A549 (cell line): ENCODE measurements at regions not wholly inside any gene's neighbourhood (a gene's known extent, or its start where the extent isn't known, plus 50 kb on each side); places are given as distances from the start of the nearest gene placed in this dataset.

Experiments
- ATAC-seq, 2 experiments: fragments of 200-7000 bp in 1 of 2; fragments of >200 bp in 1 of 2; cut with Nextera tagmentation in 1 of 2; cut with Tn5 transposase in 1 of 2; 3 replicates each; pipeline versions ENCODE4 v1.8.0 to v1.9.1; 2018 to 2020; ENCODE audit warnings: mild to moderate bottlenecking in 1 of 2, moderate library complexity in 1 of 2
- CTCF ChIA-PET: fragments of 300-600 bp; sonication (Branson Sonifier 250); formaldehyde crosslinking; extraction: SDS; loops from one replicate; lab custom pipeline; 2021; ENCODE audit warnings: antibody characterized with exemption, inconsistent platforms; lab: Yijun Ruan, JAX
- POLR2A ChIA-PET: fragments of 350-600 bp; formaldehyde crosslinking; extraction: SDS; loops from one replicate; lab custom pipeline; 2021; ENCODE audit warnings: antibody characterized with exemption, inconsistent platforms; lab: Yijun Ruan, JAX
- DNase-seq, 2 experiments: peaks; one replicate each; pipeline versions ENCODE4 v3.0.0 to v3.0.0-alpha.2; 2011 to 2016; ENCODE audit warnings: low read depth in 1 of 2, low spot score in 1 of 2
- FAIRE-seq: peaks from 2 replicates; lab custom pipeline; 2011; peaks lifted over from hg19 to GRCh38; lab: Jason Lieb, UNC
- H3K27ac ChIP-seq, 2 experiments: fragments of >200 bp; sonication (Bioruptor Twin); formaldehyde crosslinking; 3 replicates each; pipeline ENCODE4 v1.5.1; 2016 to 2017
- H3K4me1 ChIP-seq: fragments of >200 bp; sonication (Bioruptor Twin); formaldehyde crosslinking; 3 replicates; pipeline ENCODE4 v1.6.1; 2016
- H3K4me2 ChIP-seq: fragments of >200 bp; sonication (Bioruptor Twin); formaldehyde crosslinking; 3 replicates; pipeline ENCODE4 v1.6.1; 2016
- H3K4me3 ChIP-seq: fragments of >200 bp; sonication (Bioruptor Twin); formaldehyde crosslinking; 3 replicates; pipeline ENCODE4 v1.5.1; 2016
- H3K9me3 ChIP-seq: fragments of >200 bp; sonication (Bioruptor Twin); formaldehyde crosslinking; 3 replicates; pipeline ENCODE4 v1.6.1; 2016
- CEBPB ChIP-seq, 2 experiments: fragments of >200 bp in 1 of 2; sonication (Bioruptor Twin) in 1 of 2; formaldehyde crosslinking in 1 of 2; IDR thresholded peaks; 2 replicates each; pipeline ENCODE4 v1.6.1; 2012 to 2016
- CHD2 ChIP-seq: fragments of 150-350 bp; IDR thresholded peaks from 2 replicates; pipeline ENCODE4 v1.6.1; 2014; ENCODE audit warnings: low read length; ENCODE audit not compliant: partially characterized antibody
- CHD4 ChIP-seq: fragments of 200-600 bp; sonication (generic); IDR thresholded peaks from 2 replicates; pipeline ENCODE4 v1.6.1; 2016; ENCODE audit warnings: antibody characterized with exemption, mild to moderate bottlenecking, borderline replicate concordance
- ESRRA ChIP-seq: fragments of 150-350 bp; IDR thresholded peaks from 2 replicates; pipeline ENCODE4 v1.6.1; 2014; ENCODE audit warnings: mild to moderate bottlenecking, low read length, borderline replicate concordance
- FOSL2 ChIP-seq, 2 experiments: fragments of 450-650 bp in 1 of 2; fragments of >200 bp in 1 of 2; sonication (Bioruptor Twin) in 1 of 2; formaldehyde crosslinking; IDR thresholded peaks; 2 replicates each; pipeline versions ENCODE4 v1.5.0 to v1.6.1; 2016 to 2020; ENCODE audit warnings: mild to moderate bottlenecking in 1 of 2, moderate library complexity in 1 of 2
- FOXS1 ChIP-seq: fragments of 250-450 bp; sonication (Bioruptor Pico); IDR thresholded peaks from 2 replicates; pipeline ENCODE4 v1.5.0; 2020; ENCODE audit warnings: mild to moderate bottlenecking, moderate library complexity
- HDAC2 ChIP-seq: fragments of 200-600 bp; sonication (generic); IDR thresholded peaks from 2 replicates; pipeline ENCODE4 v1.6.1; 2016
- HES2 ChIP-seq: fragments of >200 bp; sonication (Bioruptor Twin); formaldehyde crosslinking; IDR thresholded peaks from 2 replicates; pipeline ENCODE4 v1.6.1; 2016
- HEYL ChIP-seq: fragments of 250-450 bp; sonication (Bioruptor Pico); IDR thresholded peaks from 2 replicates; pipeline ENCODE4 v1.8.0; 2021; ENCODE audit warnings: mild to moderate bottlenecking, moderate library complexity
- HOXA7 ChIP-seq: fragments of 250-450 bp; sonication (Bioruptor Pico); IDR thresholded peaks from 2 replicates; pipeline ENCODE4 v1.5.0; 2020; ENCODE audit warnings: mild to moderate bottlenecking, moderate library complexity
- HOXB13 ChIP-seq: fragments of 250-450 bp; sonication (Bioruptor Pico); IDR thresholded peaks from 2 replicates; pipeline ENCODE4 v1.5.0; 2020; ENCODE audit warnings: low read depth, mild to moderate bottlenecking, moderate library complexity
- JUN ChIP-seq, 2 experiments: fragments of >200 bp; sonication (Bioruptor Twin); formaldehyde crosslinking; IDR thresholded peaks; 2 replicates in 1 of 2; 3 replicates in 1 of 2; pipeline ENCODE4 v1.6.1; 2016 to 2017
- KDM1A ChIP-seq: fragments of 200-600 bp; sonication (generic); IDR thresholded peaks from 2 replicates; pipeline ENCODE4 v1.6.1; 2016; ENCODE audit warnings: low read depth, mild to moderate bottlenecking
- KDM5A ChIP-seq: fragments of 200-600 bp; sonication (generic); IDR thresholded peaks from 2 replicates; pipeline ENCODE4 v1.6.1; 2016; ENCODE audit warnings: antibody characterized with exemption, mild to moderate bottlenecking
- NFE2L2 ChIP-seq: fragments of 150-350 bp; conservative IDR thresholded peaks from 2 replicates; pipeline ENCODE4 v1.6.1; 2014; ENCODE audit warnings: low read length
- NR3C1 ChIP-seq: fragments of >200 bp; sonication (Bioruptor Twin); formaldehyde crosslinking; IDR thresholded peaks from 3 replicates; pipeline ENCODE4 v1.6.1; 2017
- POLR2A ChIP-seq: IDR thresholded peaks from 2 replicates; pipeline ENCODE4 v1.6.1; 2012; ENCODE audit warnings: mild to moderate bottlenecking, low read length
- RARB ChIP-seq: fragments of 250-450 bp; sonication (Bioruptor Pico); IDR thresholded peaks from 2 replicates; pipeline ENCODE4 v1.8.0; 2021; ENCODE audit warnings: mild to moderate bottlenecking, moderate library complexity
- SREBF2 ChIP-seq: fragments of 450-650 bp; IDR thresholded peaks from 2 replicates; pipeline ENCODE4 v1.6.1; 2014; ENCODE audit warnings: mild to moderate bottlenecking, moderate library complexity
- TFCP2L1 ChIP-seq: fragments of 250-450 bp; sonication (Bioruptor Pico); IDR thresholded peaks from 2 replicates; pipeline ENCODE4 v1.5.0; 2021; ENCODE audit warnings: mild to moderate bottlenecking
- TP53 ChIP-seq: fragments of 250-450 bp; sonication (Bioruptor Pico); IDR thresholded peaks from 2 replicates; pipeline ENCODE4 v1.5.0; 2021; ENCODE audit warnings: mild to moderate bottlenecking, moderate library complexity
- ZFP36 ChIP-seq: fragments of 450-650 bp; IDR thresholded peaks from 2 replicates; pipeline ENCODE4 v1.6.1; 2014; ENCODE audit warnings: borderline replicate concordance; ENCODE audit not compliant: partially characterized antibody
- ZNF302 ChIP-seq: fragments of 250-450 bp; sonication (Bioruptor Pico); IDR thresholded peaks from 2 replicates; pipeline ENCODE4 v1.9.0; 2021; ENCODE audit warnings: inconsistent platforms, mild to moderate bottlenecking, moderate library complexity
- WGBS: methylation state at CpG from one replicate; pipeline ENCODE4 v1.1.6; 2017; ENCODE audit errors: missing lambda C conversion rate; 5-methylcytosine and 5-hydroxymethylcytosine counted together
- TF ChIP-seq, protein P1 (sequence below): IDR thresholded peaks from 2 replicates; pipeline ENCODE4 v1.6.1; 2012
- TF ChIP-seq, protein P2 (sequence below): fragments of >200 bp; sonication (Bioruptor Twin); formaldehyde crosslinking; IDR thresholded peaks from 3 replicates; pipeline ENCODE4 v1.6.1; 2016
- TF ChIP-seq, protein P3 (sequence below): fragments of 150-350 bp; IDR thresholded peaks from 2 replicates; pipeline ENCODE4 v1.6.1; 2014; ENCODE audit warnings: low read depth, mild to moderate bottlenecking, low read length

- TF ChIP-seq JUN (IDR thresholded peaks at IDR 0.05) (no peak), ZNF302 (CRISPR knock-in tag) (no peak)
These were observed 846.5 kb upstream of the NCAM2 start (continued) for GRCh38 chr21:20151741-20152140.

DNA sequence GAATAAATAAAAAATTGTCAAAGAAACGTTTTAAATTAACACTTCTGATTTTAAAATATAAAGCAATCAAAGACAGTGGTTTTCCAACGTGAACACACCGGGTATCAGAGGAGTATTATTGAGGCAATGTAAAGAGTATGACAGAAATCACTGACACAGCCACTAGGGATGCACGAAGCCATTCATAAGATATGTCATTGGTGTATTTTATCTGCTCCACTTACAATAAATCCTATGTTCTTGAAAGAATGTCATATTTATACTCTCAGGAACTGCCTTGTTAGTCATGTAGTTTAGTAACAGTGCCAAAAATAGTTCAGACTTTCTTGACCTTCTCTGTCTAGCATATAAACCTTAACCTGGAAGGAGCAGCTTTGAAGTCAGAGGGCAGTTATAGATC lies 835.0 kb upstream of the NCAM2 start:
- Histone ChIP-seq H3K4me3 (no peak overlapping the region), H3K27ac (no peak overlapping the region), H3K9me3 (no peaks in the 10 kb centered on the region), H3K4me1 (no peaks in the 10 kb centered on the region), H3K4me2 (no peak overlapping the region)
- 2% methylated on average over 4 of the region's 4 CpGs for WGBS
- ChIA-PET POLR2A (no interaction called here), CTCF (no interaction called here)
- FAIRE-seq (no peak), DNase-seq (no peak), ATAC-seq (no peak)
- TF ChIP-seq, protein P1, sequence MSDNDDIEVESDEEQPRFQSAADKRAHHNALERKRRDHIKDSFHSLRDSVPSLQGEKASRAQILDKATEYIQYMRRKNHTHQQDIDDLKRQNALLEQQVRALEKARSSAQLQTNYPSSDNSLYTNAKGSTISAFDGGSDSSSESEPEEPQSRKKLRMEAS = no peak
- TF ChIP-seq KDM1A (no peak), POLR2A (no peak), HES2 (no peak), HOXB13 (no peak), HEYL (CRISPR knock-in tag) (no peak), FOSL2 (IDR thresholded peaks at IDR 0.05) (no peak), FOSL2 (CRISPR knock-in tag; IDR thresholded peaks at IDR 0.05) (no peak), SREBF2 (no peak), HDAC2 (no peak)
- TF ChIP-seq, all 56 proteins: peak for 0

DNA sequence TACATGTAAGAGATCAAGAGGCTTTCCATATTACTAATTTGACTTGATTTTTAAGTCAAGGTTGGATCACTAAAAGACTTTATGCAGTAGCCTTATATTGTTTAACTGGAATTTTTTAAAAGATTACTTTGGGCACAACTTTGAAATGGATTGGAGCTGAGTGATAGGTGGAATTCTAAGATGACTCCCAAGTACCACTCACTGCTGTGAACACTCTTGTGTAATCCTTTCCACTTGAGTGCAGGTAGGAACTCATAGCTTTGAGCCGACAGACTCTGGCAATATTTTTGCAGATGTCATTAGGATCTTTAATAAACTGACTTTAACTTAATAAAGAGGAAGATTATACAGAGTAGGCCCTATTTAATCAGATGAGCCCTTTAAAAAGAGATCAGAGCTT lies 831.1 kb upstream of the NCAM2 start:
- no peaks in the 10 kb centered on the region for H3K9me3 ChIP-seq
- no peak for ATAC-seq
- no peaks in the 10 kb centered on the region for H3K4me1 ChIP-seq
- H3K4me3 ChIP-seq = no peak overlapping the region
- TF ChIP-seq ESRRA (no peak), NR3C1 (no peak), NFE2L2 (no peak), HOXA7 (no peak), FOXS1 (no peak), HES2 (no peak), CEBPB (IDR thresholded peaks at IDR 0.05) (no peak), KDM5A (no peak)
- TF ChIP-seq, protein P1 = no peak
- TF ChIP-seq, protein P2, sequence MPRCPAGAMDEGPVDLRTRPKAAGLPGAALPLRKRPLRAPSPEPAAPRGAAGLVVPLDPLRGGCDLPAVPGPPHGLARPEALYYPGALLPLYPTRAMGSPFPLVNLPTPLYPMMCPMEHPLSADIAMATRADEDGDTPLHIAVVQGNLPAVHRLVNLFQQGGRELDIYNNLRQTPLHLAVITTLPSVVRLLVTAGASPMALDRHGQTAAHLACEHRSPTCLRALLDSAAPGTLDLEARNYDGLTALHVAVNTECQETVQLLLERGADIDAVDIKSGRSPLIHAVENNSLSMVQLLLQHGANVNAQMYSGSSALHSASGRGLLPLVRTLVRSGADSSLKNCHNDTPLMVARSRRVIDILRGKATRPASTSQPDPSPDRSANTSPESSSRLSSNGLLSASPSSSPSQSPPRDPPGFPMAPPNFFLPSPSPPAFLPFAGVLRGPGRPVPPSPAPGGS = no peak
- 0% methylated on average over 1 of the region's 1 CpG for WGBS
- no peak for DNase-seq
- ChIA-PET POLR2A (no interaction called here), CTCF (no interaction called here)
- H3K4me2 ChIP-seq = no peak overlapping the region
- H3K27ac ChIP-seq = no peak overlapping the region
- FAIRE-seq = no peak

DNA sequence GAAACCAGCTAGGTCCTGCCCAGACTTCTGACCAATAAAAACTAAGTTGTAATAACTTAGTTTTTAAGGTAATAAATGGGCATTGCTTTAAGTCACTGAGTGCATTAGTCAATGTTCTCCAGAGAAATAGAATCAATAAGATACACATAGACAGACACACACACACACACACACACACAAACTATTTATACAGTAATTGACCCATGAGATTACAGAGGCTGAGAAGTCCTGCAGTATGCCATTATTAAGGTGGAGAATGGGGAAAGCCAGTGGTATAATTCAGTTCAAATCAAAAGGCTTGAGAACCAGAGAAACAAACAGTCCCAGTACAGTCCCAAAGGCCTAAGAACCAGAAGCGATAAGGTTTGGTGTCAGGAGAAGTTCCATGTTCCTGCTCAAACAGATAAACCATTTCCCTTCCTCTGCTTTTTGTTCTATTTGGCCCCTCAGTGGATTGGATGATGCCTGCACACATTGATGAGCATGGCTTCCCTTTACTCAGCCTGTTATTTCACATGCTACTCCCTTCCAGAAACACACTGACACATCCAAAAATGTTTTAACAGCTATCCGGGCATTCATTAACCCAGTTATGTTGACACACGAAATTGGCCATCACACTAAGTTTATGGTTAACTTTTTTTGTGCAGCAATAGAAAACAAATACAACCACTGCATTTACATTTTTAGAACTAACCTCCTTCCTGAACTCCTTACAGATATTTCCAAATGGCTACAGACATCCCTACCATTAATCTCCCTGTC lies 828.2 kb upstream of the NCAM2 start:
- no peak for DNase-seq
- WGBS = 8% methylated on average over 3 of the region's 3 CpGs
- POLR2A ChIA-PET = no interaction called here
- CTCF ChIA-PET = no interaction called here
- FAIRE-seq = no peak
- H3K4me2 ChIP-seq = no peak overlapping the region
- TF ChIP-seq SREBF2 (no peak), ZFP36 (no peak), NFE2L2 (no peak), RARB (CRISPR knock-in tag) (no peak), TP53 (no peak), KDM1A (no peak), CHD2 (no peak), CHD4 (no peak), KDM5A (no peak), TFCP2L1 (CRISPR knock-in tag) (no peak)
- TF ChIP-seq, protein P3, sequence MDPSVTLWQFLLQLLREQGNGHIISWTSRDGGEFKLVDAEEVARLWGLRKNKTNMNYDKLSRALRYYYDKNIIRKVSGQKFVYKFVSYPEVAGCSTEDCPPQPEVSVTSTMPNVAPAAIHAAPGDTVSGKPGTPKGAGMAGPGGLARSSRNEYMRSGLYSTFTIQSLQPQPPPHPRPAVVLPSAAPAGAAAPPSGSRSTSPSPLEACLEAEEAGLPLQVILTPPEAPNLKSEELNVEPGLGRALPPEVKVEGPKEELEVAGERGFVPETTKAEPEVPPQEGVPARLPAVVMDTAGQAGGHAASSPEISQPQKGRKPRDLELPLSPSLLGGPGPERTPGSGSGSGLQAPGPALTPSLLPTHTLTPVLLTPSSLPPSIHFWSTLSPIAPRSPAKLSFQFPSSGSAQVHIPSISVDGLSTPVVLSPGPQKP = no peak
- no peak for ATAC-seq
- no peaks in the 10 kb centered on the region for H3K9me3 ChIP-seq
- H3K27ac ChIP-seq = no peak overlapping the region
- H3K4me1 ChIP-seq = no peaks in the 10 kb centered on the region
- no peak overlapping the region for H3K4me3 ChIP-seq
